ENCODE measurements at regions not wholly inside any gene's neighbourhood (a gene's known extent, or its start where the extent isn't known, plus 50 kb on each side); places are given as distances from the start of the nearest gene placed in this dataset.

GRCh38 chr7:26916336-26916735 lies 51.9 kb upstream of the SKAP2 start (continued):
- no peak for TF ChIP-seq MLX (CRISPR knock-in tag; IDR thresholded peaks at IDR 0.05)
